ENCODE measurements at regions not wholly inside any gene's neighbourhood (a gene's known extent, or its start where the extent isn't known, plus 50 kb on each side); places are given as distances from the start of the nearest gene placed in this dataset.

DNA sequence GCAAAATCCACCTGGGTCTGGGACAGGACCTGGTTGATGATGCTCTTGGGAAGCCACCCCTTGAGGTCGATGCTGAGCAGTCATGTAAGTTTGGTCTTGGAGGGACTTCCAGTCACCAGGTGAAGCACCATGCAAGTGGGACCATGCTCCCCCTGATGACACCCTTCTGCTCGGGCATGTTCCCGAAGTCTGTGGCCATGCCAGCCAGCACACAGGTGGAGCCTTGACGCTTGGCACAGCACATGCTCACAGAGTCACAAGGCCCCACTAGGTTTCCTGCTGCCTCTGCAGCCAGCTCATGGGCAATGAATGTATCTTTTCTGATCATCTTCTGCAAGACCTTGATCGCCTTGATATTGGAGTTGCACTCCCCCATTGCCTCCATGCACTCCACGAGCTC is 1920.2 kb downstream of the PCDH9 start:
- TF ChIP-seq RFX5 (IDR thresholded peaks at IDR 0.05; ENCODE audit: low read depth, low read length) (no peak), NFE2L2 (IDR thresholded peaks at IDR 0.05; ENCODE audit: low read depth, low read length) (no peak), MAZ (IDR thresholded peaks at IDR 0.05; ENCODE audit: borderline replicate concordance, low read depth, low read length) (no peak), FOS (IDR thresholded peaks at IDR 0.05; ENCODE audit: low read depth, low read length) (no peak), RCOR1 (IDR thresholded peaks at IDR 0.05; ENCODE audit: insufficient replicate concordance, low read length) (no peak), SMC3 (IDR thresholded peaks at IDR 0.05; ENCODE audit: low read depth, low read length) (no peak), MXI1 (IDR thresholded peaks at IDR 0.05; ENCODE audit: borderline replicate concordance, low read depth, low read length) (no peak), CEBPB (IDR thresholded peaks at IDR 0.05; ENCODE audit: low read depth, low read length) (no peak), MAFK (IDR thresholded peaks at IDR 0.05; ENCODE audit: low read depth, low read length) (no peak), POLR2A (IDR thresholded peaks at IDR 0.05; ENCODE audit: low read depth, low read length) (no peak), CHD1 (IDR thresholded peaks at IDR 0.05; ENCODE audit: low read depth, low read length) (no peak)
- TF ChIP-seq, protein P1, sequence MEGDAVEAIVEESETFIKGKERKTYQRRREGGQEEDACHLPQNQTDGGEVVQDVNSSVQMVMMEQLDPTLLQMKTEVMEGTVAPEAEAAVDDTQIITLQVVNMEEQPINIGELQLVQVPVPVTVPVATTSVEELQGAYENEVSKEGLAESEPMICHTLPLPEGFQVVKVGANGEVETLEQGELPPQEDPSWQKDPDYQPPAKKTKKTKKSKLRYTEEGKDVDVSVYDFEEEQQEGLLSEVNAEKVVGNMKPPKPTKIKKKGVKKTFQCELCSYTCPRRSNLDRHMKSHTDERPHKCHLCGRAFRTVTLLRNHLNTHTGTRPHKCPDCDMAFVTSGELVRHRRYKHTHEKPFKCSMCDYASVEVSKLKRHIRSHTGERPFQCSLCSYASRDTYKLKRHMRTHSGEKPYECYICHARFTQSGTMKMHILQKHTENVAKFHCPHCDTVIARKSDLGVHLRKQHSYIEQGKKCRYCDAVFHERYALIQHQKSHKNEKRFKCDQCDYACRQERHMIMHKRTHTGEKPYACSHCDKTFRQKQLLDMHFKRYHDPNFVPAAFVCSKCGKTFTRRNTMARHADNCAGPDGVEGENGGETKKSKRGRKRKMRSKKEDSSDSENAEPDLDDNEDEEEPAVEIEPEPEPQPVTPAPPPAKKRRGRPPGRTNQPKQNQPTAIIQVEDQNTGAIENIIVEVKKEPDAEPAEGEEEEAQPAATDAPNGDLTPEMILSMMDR (conservative IDR thresholded peaks at IDR 0.05; ENCODE audit: low read depth, low read length) = no peak
- H2BK15ac ChIP-seq (ENCODE audit: low read depth, low read length) = no peak overlapping the region
- H4K5ac ChIP-seq (ENCODE audit: low read depth, low read length) = no peak overlapping the region
- ChIA-PET CTCF (no interaction called here), POLR2A (ENCODE audit: unreplicated experiment) (no interaction called here)
- H3K36me3 ChIP-seq (ENCODE audit: control insufficient read depth, insufficient read depth, low read length) = no peaks in the 10 kb centered on the region
- H2BK20ac ChIP-seq (ENCODE audit: low read depth, low read length) = no peak overlapping the region
- H3K14ac ChIP-seq (replicated peaks; ENCODE audit: low read depth, low read length) = no peak overlapping the region
- ATAC-seq (ENCODE audit: low read depth) (no peak), DNase-seq (no peak)
- H3K23ac ChIP-seq (ENCODE audit: low read depth, low read length) = no peak overlapping the region
- H2AK5ac ChIP-seq (ENCODE audit: low read depth, low read length) = no peak overlapping the region
- no peak overlapping the region for H4K91ac ChIP-seq (ENCODE audit: insufficient read depth, low read depth, low read length)
- intact Hi-C loops (cut with micrococcal nuclease) (no loop called here), dilution Hi-C loops (cut with HindIII; ENCODE audit: low sequenced_read_pairs, unreplicated experiment) (no loop called here), in situ Hi-C loops (cut with MboI; ENCODE audit: low sequenced_read_pairs) (no loop called here)
- no peak overlapping the region for H3K4ac ChIP-seq (ENCODE audit: low read depth, low read length)
- H3K27me3 ChIP-seq (ENCODE audit: control insufficient read depth, insufficient read depth, low read length) = no peaks in the 10 kb centered on the region
- no peak overlapping the region for H2BK120ac ChIP-seq (ENCODE audit: low read depth, low read length)
- 100% methylated on average over 1 of the region's 6 CpGs; no CpG with 5 or more reads in 1 of the 2 experiments for WGBS, 2 experiments (ENCODE audit: extremely low coverage in 2 of 2, insufficient read length in 1 of 2)
- H2AK9ac ChIP-seq (replicated peaks; ENCODE audit: low read depth, low read length, poor library complexity) = no peak overlapping the region
- H3K79me1 ChIP-seq (ENCODE audit: low read depth in 1 of 2, low read length in 2 of 2) = no peaks in the 10 kb centered on the region
- no peak overlapping the region for H3K18ac ChIP-seq (ENCODE audit: low read depth, low read length)
- no peak overlapping the region for H3K9ac ChIP-seq (ENCODE audit: low read depth, low read length)
- H3K4me1 ChIP-seq (ENCODE audit: control insufficient read depth, insufficient read depth, low read length) = no peaks in the 10 kb centered on the region
- H3K56ac ChIP-seq (ENCODE audit: extremely low read depth, insufficient read depth, low read length) = no peak overlapping the region
- no peak overlapping the region for H3K27ac ChIP-seq (ENCODE audit: insufficient read depth, low read length)
- no TSS peak for BruUV-seq (replicated peaks)
- H4K8ac ChIP-seq (ENCODE audit: low read depth in 2 of 2, low read length in 2 of 2) = no peak overlapping the region
- no peak overlapping the region for H3K4me3 ChIP-seq (ENCODE audit: insufficient read depth, low read depth, low read length)
- no peak overlapping the region for H2BK5ac ChIP-seq (ENCODE audit: low read depth, low read length, poor library complexity, severe bottlenecking)
- no peaks in the 10 kb centered on the region for H4K20me1 ChIP-seq (ENCODE audit: insufficient read depth, low read length)
- H3K4me2 ChIP-seq (ENCODE audit: low read depth, low read length) = no peak overlapping the region
- no peak overlapping the region for H2AFZ ChIP-seq (replicated peaks; ENCODE audit: low read length, poor library complexity)
- H3K9me1 ChIP-seq (ENCODE audit: insufficient read depth, low read length) = no peaks in the 10 kb centered on the region
- no peaks in the 10 kb centered on the region for H3K9me3 ChIP-seq (ENCODE audit: control insufficient read depth, insufficient read depth, low read length)
